Endothelial cell of umbilical vein (primary cell): ENCODE measurements at regions not wholly inside any gene's neighbourhood (a gene's known extent, or its start where the extent isn't known, plus 50 kb on each side); places are given as distances from the start of the nearest gene placed in this dataset.

Experiments used
- BruUV-seq: library from RNA; stranded (reverse); fragments of 400-500 nt; replicated peaks from 2 replicates; lab custom pipeline; 2021; lab: Mats Ljungman, UMichigan
- CTCF ChIA-PET: fragments of 300-600, 350-600 bp; sonication (Branson Sonifier 250); formaldehyde crosslinking; loops from one replicate; lab custom pipeline; 2021; ENCODE audit warnings: antibody characterized with exemption, inconsistent platforms; lab: Charles Lee
- POLR2A ChIA-PET: fragments of 300-600, 350-600 bp; sonication (Branson Sonifier 250); formaldehyde crosslinking; loops from one replicate; lab custom pipeline; 2021; ENCODE audit warnings: antibody characterized with exemption, inconsistent platforms; lab: Charles Lee
- DNase-seq: peaks from one replicate; pipeline ENCODE4 v3.0.0-alpha.2; 2011; ENCODE audit warnings: low read depth, low spot score
- FAIRE-seq: peaks from 2 replicates; lab custom pipeline; 2011; peaks lifted over from hg19 to GRCh38; lab: Jason Lieb, UNC
- H2AFZ ChIP-seq: 2 replicates; pipeline ENCODE4 v1.6.0; 2012; ENCODE audit warnings: low read depth, low read length, control low read depth, inconsistent platforms
- H3K27ac ChIP-seq: 2 replicates; pipeline ENCODE4 v1.5.1; 2011; ENCODE audit warnings: low read depth, mild to moderate bottlenecking, control low read depth, low read length, moderate library complexity; ENCODE audit not compliant: insufficient read depth
- H3K27me3 ChIP-seq, 2 experiments: 2 replicates each; pipeline versions ENCODE4 v1.6.0 to v1.6.1; 2011; ENCODE audit warnings: low read length in 2 of 2, mixed read lengths in 1 of 2; ENCODE audit not compliant: control insufficient read depth in 2 of 2, insufficient read depth in 2 of 2
- H3K36me3 ChIP-seq, 2 experiments: 2 replicates in 1 of 2; 3 replicates in 1 of 2; pipeline ENCODE4 v1.5.1; 2011; ENCODE audit warnings: low read length in 2 of 2, mild to moderate bottlenecking in 1 of 2, moderate library complexity in 1 of 2; ENCODE audit not compliant: control insufficient read depth in 2 of 2, insufficient read depth in 2 of 2; ENCODE audit errors: extremely low read depth in 1 of 2
- H3K4me1 ChIP-seq: 3 replicates; pipeline ENCODE4 v1.5.1; 2011; ENCODE audit warnings: mild to moderate bottlenecking, low read length; ENCODE audit not compliant: control insufficient read depth, insufficient read depth; ENCODE audit errors: extremely low read depth
- H3K4me2 ChIP-seq: 2 replicates; pipeline ENCODE4 v1.6.1; 2011; ENCODE audit warnings: low read length, control low read depth, mixed read lengths; ENCODE audit not compliant: insufficient read depth
- H3K4me3 ChIP-seq, 3 experiments: fragments of 200-600 bp in 1 of 3; sonication (generic), shearing (Covaris generic) in 1 of 3; replicated peaks in 1 of 3; 2 replicates each; pipeline ENCODE4 v1.5.1; 2011 to 2016; ENCODE audit warnings: control low read depth in 3 of 3, low read length in 3 of 3, mild to moderate bottlenecking in 2 of 3, inconsistent platforms in 1 of 3, low read depth in 1 of 3, moderate library complexity in 1 of 3; ENCODE audit not compliant: insufficient read depth in 1 of 3
- H3K79me2 ChIP-seq: 2 replicates; pipeline ENCODE4 v1.6.0; 2012; ENCODE audit warnings: low read length, inconsistent platforms; ENCODE audit not compliant: control insufficient read depth, insufficient read depth
- H3K9ac ChIP-seq: replicated peaks from 2 replicates; pipeline ENCODE3; 2011; ENCODE audit warnings: low read length, control low read depth; ENCODE audit not compliant: insufficient read depth; ENCODE audit errors: extremely low read depth
- H3K9me1 ChIP-seq: replicated peaks from 3 replicates; pipeline ENCODE4 v1.6.0; 2011; ENCODE audit warnings: mild to moderate bottlenecking, low read length; ENCODE audit not compliant: control insufficient read depth, insufficient read depth; ENCODE audit errors: extremely low read depth
- H3K9me3 ChIP-seq: replicated peaks from 2 replicates; pipeline ENCODE4 v1.5.1; 2012; ENCODE audit warnings: low read length, inconsistent platforms; ENCODE audit not compliant: control insufficient read depth, insufficient read depth
- H4K20me1 ChIP-seq: replicated peaks from 2 replicates; pipeline ENCODE3; 2011; ENCODE audit warnings: mild to moderate bottlenecking, low read length; ENCODE audit not compliant: control insufficient read depth, insufficient read depth; ENCODE audit errors: extremely low read depth
- EZH2 ChIP-seq: IDR thresholded peaks from 2 replicates; pipeline ENCODE4 v1.6.1; 2012; ENCODE audit warnings: borderline replicate concordance, low read depth, mild to moderate bottlenecking, moderate library complexity, low read length, inconsistent platforms; ENCODE audit not compliant: severe bottlenecking
- FOS ChIP-seq: IDR thresholded peaks from 2 replicates; pipeline ENCODE4 v1.6.1; 2011; ENCODE audit warnings: mild to moderate bottlenecking, low read length, moderate library complexity, borderline replicate concordance; ENCODE audit not compliant: insufficient read depth
- GATA2 ChIP-seq: IDR thresholded peaks from 2 replicates; pipeline ENCODE4 v1.7.0; 2011; ENCODE audit warnings: low read depth, mild to moderate bottlenecking, moderate library complexity, mixed read lengths, low read length; ENCODE audit not compliant: insufficient read length, insufficient read depth
- JUN ChIP-seq: IDR thresholded peaks from 2 replicates; pipeline ENCODE4 v1.6.1; 2011; ENCODE audit warnings: borderline replicate concordance, low read depth; ENCODE audit not compliant: insufficient read length, insufficient read depth
- MYC ChIP-seq: IDR thresholded peaks from one replicate; pipeline ENCODE4 v1.6.1; 2011; ENCODE audit warnings: mild to moderate bottlenecking, low read depth, low read length
- POLR2A ChIP-seq: IDR thresholded peaks from 2 replicates; pipeline ENCODE4 v1.6.1; 2012; ENCODE audit warnings: low read depth, mild to moderate bottlenecking, control low read depth, low read length
- POLR2AphosphoS5 ChIP-seq: IDR thresholded peaks from 2 replicates; pipeline ENCODE4 v1.6.1; 2012; ENCODE audit warnings: low read depth, mild to moderate bottlenecking, control low read depth, low read length, moderate library complexity; ENCODE audit not compliant: insufficient read depth
- dilution Hi-C: fragments of 300-500 bp; cut with MboI; formaldehyde crosslinking; loops from one replicate; pipeline ENCODE4 v1.15.0; 2019; ENCODE audit warnings: low sequenced_read_pairs; ENCODE audit not compliant: extremely low pct_ligation_motif_present
- intact Hi-C: fragments of 100-400 bp; cut with micrococcal nuclease; formaldehyde crosslinking; loops from one replicate; pipeline ENCODE4 v1.10.0; 2022
- TF ChIP-seq, protein P1 (sequence below), 2 donors: IDR thresholded peaks; 1 replicate in 1 of 2; 2 replicates in 1 of 2; pipeline ENCODE4 v1.5.1; 2011; ENCODE audit warnings: low read length in 2 of 2, mild to moderate bottlenecking in 2 of 2, moderate library complexity in 2 of 2, control low read depth in 1 of 2, inconsistent platforms in 1 of 2, low read depth in 1 of 2; ENCODE audit not compliant: insufficient read depth in 1 of 2; ENCODE audit errors: extremely low read depth in 1 of 2

DNA sequence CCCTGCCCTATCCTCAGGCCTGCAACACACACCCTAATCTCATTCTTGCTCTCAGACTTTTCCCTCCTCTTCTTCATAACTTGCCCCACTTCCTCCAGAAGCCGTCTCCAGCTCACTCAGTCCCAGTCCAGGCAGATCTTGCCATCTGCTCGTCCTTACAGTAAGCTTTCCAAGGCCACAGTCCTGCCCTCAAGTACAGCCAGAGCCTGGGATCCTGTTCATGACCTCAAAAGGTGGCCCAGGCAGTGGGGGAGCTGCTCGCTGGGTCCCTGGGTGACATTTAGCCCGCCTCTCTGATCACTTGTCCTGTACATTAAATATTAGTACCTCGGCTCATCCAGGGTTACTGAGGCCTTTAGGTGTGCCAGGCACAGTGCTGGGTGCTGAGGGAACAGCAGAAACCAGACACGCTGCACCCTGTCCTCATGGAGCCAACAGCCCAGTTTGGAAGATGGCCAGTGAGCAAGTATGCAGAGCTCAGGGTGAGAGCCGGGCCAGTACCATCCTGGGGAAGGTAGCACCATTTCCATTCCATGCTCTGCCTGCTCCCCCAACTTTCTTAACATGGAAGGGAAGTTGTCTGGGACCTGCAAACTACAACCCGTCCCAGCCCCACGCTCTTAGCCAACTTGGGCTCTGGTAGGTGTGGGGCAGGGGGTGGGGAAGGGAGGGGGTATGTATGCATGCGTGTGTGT lies 100.4 kb downstream of the C5orf15 start:
- intact Hi-C loops (loop anchor here (2.0 to 5.0 kb wide), 3 partner anchors 77 to 756 kb away; no protein-coding TSS in a partner anchor), dilution Hi-C loops (no loop called here)
- FAIRE-seq (no peak), DNase-seq (no peak)
- Histone ChIP-seq H3K27me3 (peaks cover 0 to 2% of the 10 kb centered on the region in 2 experiments), H3K36me3 (no peaks in the 10 kb centered on the region), H3K4me3 (no peak overlapping the region), H3K9me1 (no peaks in the 10 kb centered on the region), H3K79me2 (no peaks in the 10 kb centered on the region), H3K9ac (no peak overlapping the region), H4K20me1 (no peaks in the 10 kb centered on the region), H3K27ac (no peak overlapping the region), H3K4me2 (no peak overlapping the region), H3K4me1 (peaks cover 6% of the 10 kb centered on the region), H3K9me3 (no peaks in the 10 kb centered on the region), H2AFZ (no peak overlapping the region)
- CTCF ChIA-PET, result interaction anchor here (1.0 to 6.6 kb wide), 6 partner anchors 8 to 446 kb away, joined by 3 to 77 read pairs (median 16); no protein-coding TSS in a partner anchor
- no peak for TF ChIP-seq MYC
- TF ChIP-seq POLR2AphosphoS5, result no peak
- TF ChIP-seq FOS, result no peak
- TF ChIP-seq JUN, result no peak
- TF ChIP-seq POLR2A, result no peak
- TF ChIP-seq GATA2, result no peak
- TF ChIP-seq, protein P1, sequence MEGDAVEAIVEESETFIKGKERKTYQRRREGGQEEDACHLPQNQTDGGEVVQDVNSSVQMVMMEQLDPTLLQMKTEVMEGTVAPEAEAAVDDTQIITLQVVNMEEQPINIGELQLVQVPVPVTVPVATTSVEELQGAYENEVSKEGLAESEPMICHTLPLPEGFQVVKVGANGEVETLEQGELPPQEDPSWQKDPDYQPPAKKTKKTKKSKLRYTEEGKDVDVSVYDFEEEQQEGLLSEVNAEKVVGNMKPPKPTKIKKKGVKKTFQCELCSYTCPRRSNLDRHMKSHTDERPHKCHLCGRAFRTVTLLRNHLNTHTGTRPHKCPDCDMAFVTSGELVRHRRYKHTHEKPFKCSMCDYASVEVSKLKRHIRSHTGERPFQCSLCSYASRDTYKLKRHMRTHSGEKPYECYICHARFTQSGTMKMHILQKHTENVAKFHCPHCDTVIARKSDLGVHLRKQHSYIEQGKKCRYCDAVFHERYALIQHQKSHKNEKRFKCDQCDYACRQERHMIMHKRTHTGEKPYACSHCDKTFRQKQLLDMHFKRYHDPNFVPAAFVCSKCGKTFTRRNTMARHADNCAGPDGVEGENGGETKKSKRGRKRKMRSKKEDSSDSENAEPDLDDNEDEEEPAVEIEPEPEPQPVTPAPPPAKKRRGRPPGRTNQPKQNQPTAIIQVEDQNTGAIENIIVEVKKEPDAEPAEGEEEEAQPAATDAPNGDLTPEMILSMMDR (IDR thresholded peaks at IDR 0.05; ENCODE audit: extremely low read depth in 1 of 2, insufficient read depth in 1 of 2, low read depth in 1 of 2, low read length in 2 of 2), result no peak
- no peak for TF ChIP-seq EZH2
- POLR2A ChIA-PET, result no interaction called here
- BruUV-seq, result no TSS peak
